ENCODE measurements at regions not wholly inside any gene's neighbourhood (a gene's known extent, or its start where the extent isn't known, plus 50 kb on each side); places are given as distances from the start of the nearest gene placed in this dataset.

GRCh38 chr17:70261170-70261569 is 91.8 kb downstream of the KCNJ2 start:
- Histone ChIP-seq H2AFZ (ENCODE audit: low read depth, low read length) (no peak overlapping the region), H3K27ac (ENCODE audit: insufficient read depth, low read depth, low read length) (no peak overlapping the region), H3K4me3 (replicated peaks in 1 of 3; ENCODE audit: insufficient read depth in 1 of 3, low read depth in 1 of 3, low read length in 3 of 3) (no peak overlapping the region), H3K79me2 (ENCODE audit: control insufficient read depth, insufficient read depth, low read length) (no peaks in the 10 kb centered on the region), H3K9me1 (replicated peaks; ENCODE audit: control insufficient read depth, extremely low read depth, insufficient read depth, low read length) (no peaks in the 10 kb centered on the region), H3K4me1 (ENCODE audit: control insufficient read depth, extremely low read depth, insufficient read depth, low read length) (peaks cover 6% of the 10 kb centered on the region), H3K9ac (replicated peaks; ENCODE audit: extremely low read depth, insufficient read depth, low read length) (no peak overlapping the region), H4K20me1 (replicated peaks; ENCODE audit: control insufficient read depth, extremely low read depth, insufficient read depth, low read length) (no peaks in the 10 kb centered on the region), H3K27me3 (ENCODE audit: control insufficient read depth in 2 of 2, insufficient read depth in 2 of 2, low read length in 2 of 2) (no peaks in the 10 kb centered on the region), H3K36me3 (ENCODE audit: control insufficient read depth in 2 of 2, extremely low read depth in 1 of 2, insufficient read depth in 2 of 2, low read length in 2 of 2) (no peaks in the 10 kb centered on the region), H3K4me2 (ENCODE audit: insufficient read depth, low read length) (no peak overlapping the region), H3K9me3 (replicated peaks; ENCODE audit: control insufficient read depth, insufficient read depth, low read length) (no peaks in the 10 kb centered on the region)
- ChIA-PET CTCF (no interaction called here), POLR2A (no interaction called here)
- DNase-seq (ENCODE audit: low read depth, low spot score) = no peak
- BruUV-seq (replicated peaks) = no TSS peak
- FAIRE-seq = no peak
- dilution Hi-C loops (cut with MboI; ENCODE audit: extremely low pct_ligation_motif_present, low sequenced_read_pairs) = no loop called here
- TF ChIP-seq POLR2AphosphoS5 (IDR thresholded peaks at IDR 0.05; ENCODE audit: insufficient read depth, low read depth, low read length) (no peak), POLR2A (IDR thresholded peaks at IDR 0.05; ENCODE audit: low read depth, low read length) (no peak), JUN (IDR thresholded peaks at IDR 0.05; ENCODE audit: borderline replicate concordance, insufficient read depth, insufficient read length, low read depth) (no peak), MYC (IDR thresholded peaks at IDR 0.05; ENCODE audit: low read depth, low read length) (no peak), EZH2 (IDR thresholded peaks at IDR 0.05; ENCODE audit: borderline replicate concordance, low read depth, low read length, severe bottlenecking) (no peak), GATA2 (IDR thresholded peaks at IDR 0.05; ENCODE audit: insufficient read depth, insufficient read length, low read depth, low read length) (no peak), FOS (IDR thresholded peaks at IDR 0.05; ENCODE audit: borderline replicate concordance, insufficient read depth, low read length) (no peak)
- TF ChIP-seq, protein P1, sequence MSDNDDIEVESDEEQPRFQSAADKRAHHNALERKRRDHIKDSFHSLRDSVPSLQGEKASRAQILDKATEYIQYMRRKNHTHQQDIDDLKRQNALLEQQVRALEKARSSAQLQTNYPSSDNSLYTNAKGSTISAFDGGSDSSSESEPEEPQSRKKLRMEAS (IDR thresholded peaks at IDR 0.05; ENCODE audit: insufficient read depth, insufficient read length) = no peak
- intact Hi-C loops (cut with micrococcal nuclease) = no loop called here

- BruUV-seq (replicated peaks) = no TSS peak
- dilution Hi-C loops (cut with MboI; ENCODE audit: extremely low pct_ligation_motif_present, low sequenced_read_pairs) = no loop called here
- CTCF ChIA-PET = no interaction called here
- no peak overlapping the region for H3K4me2 ChIP-seq (ENCODE audit: insufficient read depth, low read length)
- H3K36me3 ChIP-seq (ENCODE audit: control insufficient read depth in 2 of 2, extremely low read depth in 1 of 2, insufficient read depth in 2 of 2, low read length in 2 of 2) = no peaks in the 10 kb centered on the region
- no peak overlapping the region for H2AFZ ChIP-seq (ENCODE audit: low read depth, low read length)
- no peaks in the 10 kb centered on the region for H3K27me3 ChIP-seq (ENCODE audit: control insufficient read depth in 2 of 2, insufficient read depth in 2 of 2, low read length in 2 of 2)
- H3K9me3 ChIP-seq (replicated peaks; ENCODE audit: control insufficient read depth, insufficient read depth, low read length) = no peaks in the 10 kb centered on the region
- DNase-seq (ENCODE audit: low read depth, low spot score) (no peak), FAIRE-seq (no peak)
- H3K4me3 ChIP-seq (replicated peaks in 1 of 3; ENCODE audit: insufficient read depth in 1 of 3, low read depth in 1 of 3, low read length in 3 of 3) = no peak overlapping the region
- no peaks in the 10 kb centered on the region for H3K4me1 ChIP-seq (ENCODE audit: control insufficient read depth, extremely low read depth, insufficient read depth, low read length)
- TF ChIP-seq GATA2 (IDR thresholded peaks at IDR 0.05; ENCODE audit: insufficient read depth, insufficient read length, low read depth, low read length) = no peak
- TF ChIP-seq POLR2A (IDR thresholded peaks at IDR 0.05; ENCODE audit: low read depth, low read length) = no peak
- no peak for TF ChIP-seq POLR2AphosphoS5 (IDR thresholded peaks at IDR 0.05; ENCODE audit: insufficient read depth, low read depth, low read length)
- no peak for TF ChIP-seq EZH2 (IDR thresholded peaks at IDR 0.05; ENCODE audit: borderline replicate concordance, low read depth, low read length, severe bottlenecking)
- TF ChIP-seq MYC (IDR thresholded peaks at IDR 0.05; ENCODE audit: low read depth, low read length) = no peak
- no peak for TF ChIP-seq JUN (IDR thresholded peaks at IDR 0.05; ENCODE audit: borderline replicate concordance, insufficient read depth, insufficient read length, low read depth)
- TF ChIP-seq, protein P1 (IDR thresholded peaks at IDR 0.05; ENCODE audit: insufficient read depth, insufficient read length) = no peak
- TF ChIP-seq FOS (IDR thresholded peaks at IDR 0.05; ENCODE audit: borderline replicate concordance, insufficient read depth, low read length) = no peak
- TF ChIP-seq, protein P2, sequence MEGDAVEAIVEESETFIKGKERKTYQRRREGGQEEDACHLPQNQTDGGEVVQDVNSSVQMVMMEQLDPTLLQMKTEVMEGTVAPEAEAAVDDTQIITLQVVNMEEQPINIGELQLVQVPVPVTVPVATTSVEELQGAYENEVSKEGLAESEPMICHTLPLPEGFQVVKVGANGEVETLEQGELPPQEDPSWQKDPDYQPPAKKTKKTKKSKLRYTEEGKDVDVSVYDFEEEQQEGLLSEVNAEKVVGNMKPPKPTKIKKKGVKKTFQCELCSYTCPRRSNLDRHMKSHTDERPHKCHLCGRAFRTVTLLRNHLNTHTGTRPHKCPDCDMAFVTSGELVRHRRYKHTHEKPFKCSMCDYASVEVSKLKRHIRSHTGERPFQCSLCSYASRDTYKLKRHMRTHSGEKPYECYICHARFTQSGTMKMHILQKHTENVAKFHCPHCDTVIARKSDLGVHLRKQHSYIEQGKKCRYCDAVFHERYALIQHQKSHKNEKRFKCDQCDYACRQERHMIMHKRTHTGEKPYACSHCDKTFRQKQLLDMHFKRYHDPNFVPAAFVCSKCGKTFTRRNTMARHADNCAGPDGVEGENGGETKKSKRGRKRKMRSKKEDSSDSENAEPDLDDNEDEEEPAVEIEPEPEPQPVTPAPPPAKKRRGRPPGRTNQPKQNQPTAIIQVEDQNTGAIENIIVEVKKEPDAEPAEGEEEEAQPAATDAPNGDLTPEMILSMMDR (IDR thresholded peaks at IDR 0.05; ENCODE audit: extremely low read depth in 1 of 2, insufficient read depth in 1 of 2, low read depth in 1 of 2, low read length in 2 of 2) = no peak
- H3K9ac ChIP-seq (replicated peaks; ENCODE audit: extremely low read depth, insufficient read depth, low read length) = no peak overlapping the region
- no peaks in the 10 kb centered on the region for H3K79me2 ChIP-seq (ENCODE audit: control insufficient read depth, insufficient read depth, low read length)
- no peak overlapping the region for H3K27ac ChIP-seq (ENCODE audit: insufficient read depth, low read depth, low read length)
- H3K9me1 ChIP-seq (replicated peaks; ENCODE audit: control insufficient read depth, extremely low read depth, insufficient read depth, low read length) = no peaks in the 10 kb centered on the region
- POLR2A ChIA-PET = no interaction called here
- intact Hi-C loops (cut with micrococcal nuclease) = no loop called here
- no peaks in the 10 kb centered on the region for H4K20me1 ChIP-seq (replicated peaks; ENCODE audit: control insufficient read depth, extremely low read depth, insufficient read depth, low read length)
Measured at GRCh38 chr17:70265471-70265870, 96.1 kb downstream of the KCNJ2 start.

All from endothelial cell of umbilical vein (primary cell).